Astrocyte (in vitro differentiated cells and primary cell): ENCODE measurements at regions not wholly inside any gene's neighbourhood (a gene's known extent, or its start where the extent isn't known, plus 50 kb on each side); places are given as distances from the start of the nearest gene placed in this dataset.

Experiments
- DNase-seq: peaks from one replicate; pipeline ENCODE4 v3.0.0-alpha.2; 2010; ENCODE audit warnings: low read depth
- FAIRE-seq: peaks from 2 replicates; lab custom pipeline; 2011; peaks lifted over from hg19 to GRCh38; lab: Jason Lieb, UNC
- H2AFZ ChIP-seq: 2 replicates; pipeline ENCODE4 v1.6.0; 2012; ENCODE audit warnings: low read depth, low read length, inconsistent platforms
- H3K27ac ChIP-seq: 2 replicates; pipeline ENCODE4 v1.5.1; 2011; ENCODE audit warnings: low read depth, low read length, inconsistent platforms
- H3K27me3 ChIP-seq: 2 replicates; pipeline ENCODE4 v1.6.0; 2011; ENCODE audit warnings: low read length, inconsistent platforms; ENCODE audit not compliant: insufficient read depth
- H3K36me3 ChIP-seq: 2 replicates; pipeline ENCODE4 v1.5.1; 2011; ENCODE audit warnings: low read length, inconsistent platforms; ENCODE audit not compliant: insufficient read depth
- H3K4me1 ChIP-seq: 2 replicates; pipeline ENCODE4 v1.5.1; 2011; ENCODE audit warnings: low read length, inconsistent platforms; ENCODE audit not compliant: insufficient read depth
- H3K4me2 ChIP-seq: 2 replicates; pipeline ENCODE4 v1.6.0; 2012; ENCODE audit warnings: low read length, inconsistent platforms
- H3K4me3 ChIP-seq: 2 replicates; pipeline ENCODE4 v1.5.1; 2011; ENCODE audit warnings: low read depth, mild to moderate bottlenecking, low read length, inconsistent platforms; ENCODE audit not compliant: insufficient read depth
- H3K79me2 ChIP-seq: 2 replicates; pipeline ENCODE4 v1.6.0; 2012; ENCODE audit warnings: mild to moderate bottlenecking, low read length, inconsistent platforms; ENCODE audit not compliant: insufficient read depth
- H3K9ac ChIP-seq: 2 replicates; pipeline ENCODE4 v1.6.0; 2012; ENCODE audit warnings: mild to moderate bottlenecking, low read length, inconsistent platforms
- H3K9me3 ChIP-seq: 2 replicates; pipeline ENCODE4 v1.5.1; 2012; ENCODE audit warnings: low read depth, mild to moderate bottlenecking, low read length, inconsistent platforms; ENCODE audit not compliant: insufficient read depth
- H4K20me1 ChIP-seq: 2 replicates; pipeline ENCODE4 v1.6.0; 2012; ENCODE audit warnings: low read length, inconsistent platforms; ENCODE audit not compliant: insufficient read depth
- H3K27ac Mint-ChIP-seq: one replicate; pipeline ENCODE4 v1.8.0; 2021; ENCODE audit warnings: mild to moderate bottlenecking, mixed read lengths; ENCODE audit not compliant: unreplicated experiment
- H3K27me3 Mint-ChIP-seq: one replicate; pipeline ENCODE4 v1.8.0; 2021; ENCODE audit warnings: low read depth, mixed read lengths; ENCODE audit not compliant: unreplicated experiment
- H3K36me3 Mint-ChIP-seq: one replicate; pipeline ENCODE4 v1.8.0; 2021; ENCODE audit warnings: low read depth, mixed read lengths; ENCODE audit not compliant: unreplicated experiment
- H3K4me1 Mint-ChIP-seq: one replicate; pipeline ENCODE4 v1.8.0; 2021; ENCODE audit warnings: low read depth, mixed read lengths; ENCODE audit not compliant: unreplicated experiment
- H3K4me3 Mint-ChIP-seq: one replicate; pipeline ENCODE4 v1.8.0; 2021; ENCODE audit warnings: mild to moderate bottlenecking, moderate library complexity, mixed read lengths; ENCODE audit not compliant: unreplicated experiment
- H3K9me3 Mint-ChIP-seq: one replicate; pipeline ENCODE4 v1.8.0; 2021; ENCODE audit warnings: mild to moderate bottlenecking, mixed read lengths; ENCODE audit not compliant: unreplicated experiment
- CTCF ChIP-seq: IDR thresholded peaks from 2 replicates; pipeline ENCODE4 v1.5.1; 2011; ENCODE audit warnings: low read depth, mild to moderate bottlenecking, inconsistent platforms, low read length, moderate library complexity; ENCODE audit not compliant: insufficient read depth
- EZH2 ChIP-seq: IDR thresholded peaks from 2 replicates; pipeline ENCODE4 v1.6.1; 2012; ENCODE audit warnings: mild to moderate bottlenecking, low read length, inconsistent platforms; ENCODE audit not compliant: insufficient read depth

DNA sequence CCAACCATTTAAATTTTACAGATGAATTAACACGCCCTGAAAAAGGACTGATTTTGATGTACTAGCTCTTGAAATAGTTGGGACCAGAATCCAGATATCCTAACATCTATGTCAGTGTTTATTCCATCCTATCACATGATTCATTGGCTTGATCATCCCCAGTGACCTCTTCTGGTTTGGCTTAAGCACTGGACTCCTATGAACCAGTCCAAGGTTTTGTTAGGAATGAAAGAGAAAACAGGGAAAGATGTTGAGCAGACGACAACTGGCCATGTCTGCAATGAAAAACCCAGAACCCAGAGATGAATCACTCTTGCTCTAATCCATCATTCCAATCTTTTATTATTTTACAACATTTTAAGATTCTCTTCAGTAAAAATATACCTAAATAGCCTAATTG lies 1080.9 kb downstream of the SORCS1 start:
- Mint-ChIP-seq H3K36me3 (no peaks in the 10 kb centered on the region), H3K27me3 (no peaks in the 10 kb centered on the region), H3K9me3 (no peaks in the 10 kb centered on the region), H3K4me3 (no peak overlapping the region), H3K27ac (no peak overlapping the region), H3K4me1 (peaks cover 7% of the 10 kb centered on the region)
- Histone ChIP-seq H3K9ac (no peak overlapping the region), H3K36me3 (no peaks in the 10 kb centered on the region), H3K4me2 (no peak overlapping the region), H3K79me2 (no peaks in the 10 kb centered on the region), H3K4me3 (no peak overlapping the region), H2AFZ (no peak overlapping the region), H3K27me3 (no peaks in the 10 kb centered on the region), H3K9me3 (no peaks in the 10 kb centered on the region), H4K20me1 (no peaks in the 10 kb centered on the region), H3K27ac (no peak overlapping the region), H3K4me1 (no peaks in the 10 kb centered on the region)
- FAIRE-seq (no peak), DNase-seq (peak; percentile 14)
- no peak for TF ChIP-seq EZH2
- TF ChIP-seq CTCF, result no peak

DNA sequence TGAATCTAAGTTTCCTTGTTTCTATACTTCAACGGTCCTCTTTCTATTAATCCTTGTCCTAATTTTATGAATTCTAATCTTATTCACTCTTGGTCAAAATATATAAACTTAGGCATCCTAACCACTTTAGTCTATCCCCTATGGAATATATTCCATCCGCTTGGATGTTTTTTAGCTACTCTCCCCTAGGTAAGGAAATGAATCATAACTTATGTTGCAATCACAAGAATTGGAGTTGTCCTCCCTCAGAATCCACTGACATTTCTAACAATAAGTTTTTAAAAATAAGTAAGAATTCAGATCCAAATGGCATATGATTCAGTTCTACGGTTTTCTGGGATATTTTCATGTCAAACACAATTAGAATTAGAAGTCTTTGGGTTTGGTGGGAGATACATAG lies 1081.6 kb downstream of the SORCS1 start:
- DNase-seq (no peak), FAIRE-seq (no peak)
- Histone ChIP-seq H3K27me3 (no peaks in the 10 kb centered on the region), H3K36me3 (no peaks in the 10 kb centered on the region), H3K4me3 (no peak overlapping the region), H3K79me2 (no peaks in the 10 kb centered on the region), H3K9me3 (no peaks in the 10 kb centered on the region), H2AFZ (no peak overlapping the region), H3K4me1 (no peaks in the 10 kb centered on the region), H3K27ac (no peak overlapping the region), H3K9ac (no peak overlapping the region), H3K4me2 (no peak overlapping the region), H4K20me1 (no peaks in the 10 kb centered on the region)
- H3K9me3 Mint-ChIP-seq, result no peaks in the 10 kb centered on the region
- H3K36me3 Mint-ChIP-seq, result no peaks in the 10 kb centered on the region
- H3K27ac Mint-ChIP-seq, result no peak overlapping the region
- no peaks in the 10 kb centered on the region for H3K27me3 Mint-ChIP-seq
- TF ChIP-seq EZH2 (no peak), CTCF (no peak)
- peaks cover 13% of the 10 kb centered on the region for H3K4me1 Mint-ChIP-seq
- H3K4me3 Mint-ChIP-seq, result no peak overlapping the region

- H3K9me3 ChIP-seq, result no peaks in the 10 kb centered on the region
Observed at GRCh38 chr10:106078895-106079576, 1085.5 kb downstream of the SORCS1 start.

More at GRCh38 chr10:106078895-106079576, 1085.5 kb downstream of the SORCS1 start:
- TF ChIP-seq CTCF (no peak), EZH2 (no peak)
- Histone ChIP-seq H4K20me1 (no peaks in the 10 kb centered on the region), H2AFZ (no peak overlapping the region), H3K4me2 (peak overlapping the region; percentile 19), H3K27ac (no peak overlapping the region), H3K36me3 (no peaks in the 10 kb centered on the region), H3K79me2 (no peaks in the 10 kb centered on the region), H3K4me3 (no peak overlapping the region), H3K4me1 (no peaks in the 10 kb centered on the region), H3K27me3 (no peaks in the 10 kb centered on the region), H3K9ac (no peak overlapping the region)
- Mint-ChIP-seq H3K36me3 (no peaks in the 10 kb centered on the region), H3K9me3 (no peaks in the 10 kb centered on the region), H3K4me1 (peaks cover 24% of the 10 kb centered on the region), H3K4me3 (no peak overlapping the region), H3K27ac (peak overlapping the region; percentile 44), H3K27me3 (no peaks in the 10 kb centered on the region)
- no peak for FAIRE-seq
- DNase-seq, result peak; percentile 8
